Colonic mucosa (tissue), 4 donors: ENCODE measurements at regions not wholly inside any gene's neighbourhood (a gene's known extent, or its start where the extent isn't known, plus 50 kb on each side); places are given as distances from the start of the nearest gene placed in this dataset.

Experiments
- DNase-seq: peaks from one replicate; pipeline ENCODE4 v3.0.0-alpha.2; 2020
- H3K27ac ChIP-seq: fragments of 200-600 bp; one replicate; pipeline ENCODE4 v1.8.0; 2021
- H3K27me3 ChIP-seq: fragments of 200-600 bp; one replicate; pipeline ENCODE4 v1.8.0; 2021
- H3K36me3 ChIP-seq: fragments of 200-600 bp; one replicate; pipeline ENCODE4 v1.8.0; 2021
- H3K4me1 ChIP-seq: fragments of 200-600 bp; one replicate; pipeline ENCODE4 v1.8.0; 2021; ENCODE audit warnings: mild to moderate bottlenecking
- H3K4me3 ChIP-seq: fragments of 200-600 bp; one replicate; pipeline ENCODE4 v1.8.0; 2021
- H3K9ac ChIP-seq, 2 donors: one replicate each; pipeline ENCODE4 v1.7.0; 2013; ENCODE audit warnings: control low read depth in 2 of 2, low read depth in 2 of 2, low read length in 2 of 2
- H3K9me3 ChIP-seq: fragments of 200-600 bp; one replicate; pipeline ENCODE4 v1.8.0; 2021
- CTCF ChIP-seq: fragments of 200-600 bp; IDR thresholded peaks from one replicate; pipeline ENCODE4 v1.8.0; 2022; ENCODE audit warnings: antibody characterized with exemption, mild to moderate bottlenecking
- intact Hi-C: fragments of 100-400 bp; cut with DNase I; formaldehyde crosslinking; loops from one replicate; pipeline ENCODE4 v1.14.1; 2022
- donor health status: healthy.
- donor health status: DM: no; HTN: no; CAD: no.
- donor health status: DM: no; HTN: no; CAD: no.

DNA sequence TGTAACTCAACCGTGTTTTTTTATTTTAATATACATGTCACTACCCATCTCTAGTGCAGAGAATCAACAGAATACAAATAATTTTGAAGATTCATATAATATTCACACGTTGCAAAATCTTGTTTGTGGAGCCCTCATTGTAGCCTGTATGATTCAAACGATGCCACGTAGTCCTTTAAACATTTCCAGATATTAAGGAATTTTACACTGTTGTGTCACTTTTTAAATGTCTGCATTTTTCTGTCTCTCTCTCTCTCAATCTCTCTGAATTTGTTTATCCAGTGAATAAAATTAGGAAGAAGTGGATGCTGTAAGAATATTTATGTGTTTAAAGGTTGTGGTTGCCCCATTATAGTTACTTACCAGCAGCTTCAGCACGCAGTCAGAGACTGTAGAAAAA, 262.0 kb downstream of the PAX1 start:
- TF ChIP-seq CTCF = no peak
- intact Hi-C loops = no loop called here
- Histone ChIP-seq H3K4me1 (no peaks in the 10 kb centered on the region), H3K9me3 (no peaks in the 10 kb centered on the region), H3K27ac (no peak overlapping the region), H3K27me3 (no peaks in the 10 kb centered on the region), H3K36me3 (no peaks in the 10 kb centered on the region), H3K4me3 (no peak overlapping the region), H3K9ac (no peak overlapping the region)
- DNase-seq = no peak

GRCh38 chr20:21956591-21956990, 251.1 kb downstream of the PAX1 start:
- DNase-seq = no peak
- Histone ChIP-seq H3K4me1 (no peaks in the 10 kb centered on the region), H3K36me3 (no peaks in the 10 kb centered on the region), H3K9ac (no peak overlapping the region), H3K9me3 (no peaks in the 10 kb centered on the region), H3K4me3 (no peak overlapping the region), H3K27ac (no peak overlapping the region), H3K27me3 (no peaks in the 10 kb centered on the region)
- intact Hi-C loops = no loop called here
- TF ChIP-seq CTCF = no peak

DNA sequence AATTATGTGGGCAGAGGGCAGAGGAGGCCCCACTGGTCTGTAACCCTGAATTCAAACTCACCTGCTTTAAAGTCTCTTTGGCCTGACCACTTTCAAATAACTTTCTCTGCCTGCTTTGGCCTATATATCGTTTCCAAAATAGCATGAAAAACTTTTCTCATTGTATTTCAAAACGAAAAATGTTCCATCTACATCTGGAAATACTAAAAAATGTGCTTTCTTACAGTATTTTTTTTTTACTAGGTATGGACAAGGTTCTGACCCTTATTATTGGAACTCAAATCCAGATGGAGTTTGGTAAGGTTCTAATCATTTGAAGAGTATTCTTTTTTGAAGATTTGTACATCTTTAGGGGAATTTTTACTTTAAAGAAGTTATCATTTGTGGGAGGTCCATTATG, 241.9 kb downstream of the PAX1 start:
- no peak for DNase-seq
- Histone ChIP-seq H3K36me3 (no peaks in the 10 kb centered on the region), H3K9ac (no peak overlapping the region), H3K27me3 (no peaks in the 10 kb centered on the region), H3K27ac (no peak overlapping the region), H3K4me1 (no peaks in the 10 kb centered on the region), H3K4me3 (no peak overlapping the region), H3K9me3 (no peaks in the 10 kb centered on the region)
- no peak for TF ChIP-seq CTCF
- intact Hi-C loops = no loop called here

DNA sequence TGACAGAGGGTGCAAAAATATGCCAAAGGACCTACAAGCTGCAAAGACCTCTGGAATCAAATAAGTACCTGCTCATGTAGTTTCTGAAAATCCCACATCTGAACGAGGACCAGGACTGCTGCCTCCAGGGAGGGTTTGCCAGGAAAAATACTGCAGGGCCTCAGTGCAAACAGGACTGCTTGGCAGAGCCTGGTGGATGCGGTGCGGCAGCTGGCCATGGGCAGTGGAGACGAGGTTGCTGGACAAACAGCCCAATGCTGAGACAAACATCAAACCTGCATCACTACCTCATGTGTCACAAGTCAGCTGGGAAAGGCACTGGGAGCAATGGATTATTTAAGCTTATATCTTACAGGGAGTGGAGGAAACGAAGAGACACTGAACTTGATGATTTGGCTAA, 238.8 kb downstream of the PAX1 start:
- no peak for TF ChIP-seq CTCF
- Histone ChIP-seq H3K27me3 (no peaks in the 10 kb centered on the region), H3K9ac (no peak overlapping the region), H3K4me3 (no peak overlapping the region), H3K27ac (no peak overlapping the region), H3K36me3 (no peaks in the 10 kb centered on the region), H3K9me3 (no peaks in the 10 kb centered on the region), H3K4me1 (no peaks in the 10 kb centered on the region)
- intact Hi-C loops = no loop called here
- no peak for DNase-seq

DNA sequence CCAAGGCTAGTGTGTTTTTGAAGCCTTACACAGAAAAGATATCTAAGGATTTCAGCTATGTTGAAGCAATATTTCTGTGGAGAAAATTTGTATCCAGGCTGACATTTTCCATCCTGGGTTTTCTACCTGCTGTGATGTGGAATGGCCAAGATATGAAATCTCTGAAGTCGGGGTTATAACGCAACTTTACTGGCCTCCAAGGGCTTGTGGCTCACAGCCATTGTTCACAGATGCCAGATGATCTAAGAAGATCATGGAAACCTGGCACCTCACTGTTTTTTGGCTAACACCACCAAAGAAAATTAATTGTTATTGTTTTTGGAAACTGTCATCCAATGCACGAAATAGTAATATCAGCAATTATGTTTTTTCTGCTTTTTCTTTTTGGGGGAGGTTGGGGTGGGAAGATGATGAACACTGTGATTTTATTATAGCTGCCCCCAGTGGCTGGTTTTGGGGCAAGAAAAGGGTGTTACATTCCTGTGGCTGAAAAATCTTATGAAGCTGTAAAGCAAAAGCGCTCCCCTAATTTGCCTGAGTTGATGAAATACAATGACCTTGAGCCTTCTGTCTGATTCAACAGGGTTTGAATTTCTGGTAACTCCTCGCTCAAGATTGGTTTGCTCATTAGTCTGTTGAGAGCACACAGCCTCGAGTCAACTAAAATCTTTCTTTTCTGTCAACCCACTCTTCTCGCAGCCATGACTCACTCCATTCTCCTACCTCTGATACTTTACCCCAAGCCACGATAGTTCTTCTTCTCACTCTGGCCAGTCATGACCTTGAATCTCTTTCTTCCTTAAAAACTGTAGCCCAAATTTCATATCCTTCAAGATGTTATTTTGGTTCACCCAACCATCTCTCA, 236.7 kb downstream of the PAX1 start:
- no peaks in the 10 kb centered on the region for H3K4me1 ChIP-seq
- intact Hi-C loops = no loop called here

More for the DNA sequence above, 236.7 kb downstream of the PAX1 start:
- no peaks in the 10 kb centered on the region for H3K36me3 ChIP-seq
- no peak overlapping the region for H3K9ac ChIP-seq
- no peak overlapping the region for H3K4me3 ChIP-seq
- H3K27me3 ChIP-seq = no peaks in the 10 kb centered on the region
- no peaks in the 10 kb centered on the region for H3K9me3 ChIP-seq
- no peak for DNase-seq
- TF ChIP-seq CTCF = no peak
- no peak overlapping the region for H3K27ac ChIP-seq
